Type B pancreatic cell (in vitro differentiated cells): ENCODE measurements at regions not wholly inside any gene's neighbourhood (a gene's known extent, or its start where the extent isn't known, plus 50 kb on each side); places are given as distances from the start of the nearest gene placed in this dataset.
A peak's percentile ranks its signal among the peaks of the same experiment; 100 is the strongest.

ENCODE experiments used
- DNase-seq: peaks from one replicate; pipeline ENCODE4 v3.0.0; 2021; ENCODE audit warnings: mixed read lengths; ENCODE audit not compliant: unreplicated experiment; ENCODE audit errors: extremely low spot score
- H3K27ac Mint-ChIP-seq: 2 replicates; pipeline ENCODE4 v1.8.0; 2021; ENCODE audit warnings: mild to moderate bottlenecking, mixed read lengths
- H3K27me3 Mint-ChIP-seq: 2 replicates; pipeline ENCODE4 v1.8.0; 2021; ENCODE audit warnings: mixed read lengths
- H3K36me3 Mint-ChIP-seq: 2 replicates; pipeline ENCODE4 v1.8.0; 2021; ENCODE audit warnings: mixed read lengths
- H3K4me1 Mint-ChIP-seq: one replicate; pipeline ENCODE4 v1.8.0; 2021; ENCODE audit warnings: mixed read lengths; ENCODE audit not compliant: unreplicated experiment
- H3K4me3 Mint-ChIP-seq: 2 replicates; pipeline ENCODE4 v1.8.0; 2021; ENCODE audit warnings: mild to moderate bottlenecking, mixed read lengths
- H3K9me3 Mint-ChIP-seq: 2 replicates; pipeline ENCODE4 v1.8.0; 2021; ENCODE audit warnings: mixed read lengths
- TF ChIP-seq, protein P1 (sequence below): fragments of 200-600 bp; sonication (generic); conservative IDR thresholded peaks from 2 replicates; pipeline ENCODE4 v1.5.0; 2021; ENCODE audit warnings: antibody characterized with exemption, mild to moderate bottlenecking

- no peaks in the 10 kb centered on the region for H3K36me3 Mint-ChIP-seq
- peaks cover 12% of the 10 kb centered on the region for H3K9me3 Mint-ChIP-seq
- TF ChIP-seq, protein P1, sequence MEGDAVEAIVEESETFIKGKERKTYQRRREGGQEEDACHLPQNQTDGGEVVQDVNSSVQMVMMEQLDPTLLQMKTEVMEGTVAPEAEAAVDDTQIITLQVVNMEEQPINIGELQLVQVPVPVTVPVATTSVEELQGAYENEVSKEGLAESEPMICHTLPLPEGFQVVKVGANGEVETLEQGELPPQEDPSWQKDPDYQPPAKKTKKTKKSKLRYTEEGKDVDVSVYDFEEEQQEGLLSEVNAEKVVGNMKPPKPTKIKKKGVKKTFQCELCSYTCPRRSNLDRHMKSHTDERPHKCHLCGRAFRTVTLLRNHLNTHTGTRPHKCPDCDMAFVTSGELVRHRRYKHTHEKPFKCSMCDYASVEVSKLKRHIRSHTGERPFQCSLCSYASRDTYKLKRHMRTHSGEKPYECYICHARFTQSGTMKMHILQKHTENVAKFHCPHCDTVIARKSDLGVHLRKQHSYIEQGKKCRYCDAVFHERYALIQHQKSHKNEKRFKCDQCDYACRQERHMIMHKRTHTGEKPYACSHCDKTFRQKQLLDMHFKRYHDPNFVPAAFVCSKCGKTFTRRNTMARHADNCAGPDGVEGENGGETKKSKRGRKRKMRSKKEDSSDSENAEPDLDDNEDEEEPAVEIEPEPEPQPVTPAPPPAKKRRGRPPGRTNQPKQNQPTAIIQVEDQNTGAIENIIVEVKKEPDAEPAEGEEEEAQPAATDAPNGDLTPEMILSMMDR: no peak
- H3K27me3 Mint-ChIP-seq: no peaks in the 10 kb centered on the region
- H3K4me3 Mint-ChIP-seq: no peak overlapping the region
- H3K27ac Mint-ChIP-seq: no peak overlapping the region
- H3K4me1 Mint-ChIP-seq: peaks cover 9% of the 10 kb centered on the region
- no peak for DNase-seq
Measured at GRCh38 chr10:113980408-113981087, 63.1 kb upstream of the ADRB1 start.

DNA sequence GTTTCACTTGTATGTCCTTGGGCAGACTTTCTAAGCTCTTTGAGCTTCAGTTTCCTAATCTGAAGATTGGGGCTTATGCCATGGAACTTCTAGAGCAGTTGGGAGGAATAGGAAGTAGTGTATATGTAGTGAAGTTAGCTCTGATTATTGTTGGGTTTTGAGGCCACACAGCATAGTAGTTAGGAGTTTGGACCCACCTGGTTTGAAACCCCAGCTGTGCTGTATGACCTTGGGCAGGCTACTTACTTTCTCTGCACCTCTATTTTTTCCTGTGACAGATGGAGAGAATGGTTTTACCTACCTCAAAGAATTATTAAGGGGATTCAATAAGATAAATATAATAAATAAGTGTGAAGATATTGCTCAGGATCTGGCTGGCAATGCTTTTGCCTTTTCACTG is 61.4 kb upstream of the ADRB1 start:
- DNase-seq: no peak
- Mint-ChIP-seq H3K9me3 (peaks cover 12% of the 10 kb centered on the region), H3K4me1 (peaks cover 9% of the 10 kb centered on the region), H3K27me3 (no peaks in the 10 kb centered on the region), H3K27ac (peak overlapping the region; percentile 64), H3K36me3 (no peaks in the 10 kb centered on the region), H3K4me3 (no peak overlapping the region)
- TF ChIP-seq, protein P1: no peak

- Mint-ChIP-seq H3K4me3 (no peak overlapping the region), H3K27me3 (no peaks in the 10 kb centered on the region), H3K36me3 (no peaks in the 10 kb centered on the region), H3K27ac (peak overlapping the region; percentile 64), H3K9me3 (peaks cover 16% of the 10 kb centered on the region), H3K4me1 (peaks cover 9% of the 10 kb centered on the region)
- no peak for DNase-seq
- TF ChIP-seq, protein P1: no peak
Measured at GRCh38 chr10:113982769-113983168, 60.9 kb upstream of the ADRB1 start.

- no peak for DNase-seq
- no peaks in the 10 kb centered on the region for H3K27me3 Mint-ChIP-seq
- H3K4me3 Mint-ChIP-seq: no peak overlapping the region
- peak overlapping the region; percentile 64 for H3K27ac Mint-ChIP-seq
- peaks cover 19% of the 10 kb centered on the region for H3K9me3 Mint-ChIP-seq
- no peaks in the 10 kb centered on the region for H3K36me3 Mint-ChIP-seq
- peaks cover 9% of the 10 kb centered on the region for H3K4me1 Mint-ChIP-seq
- TF ChIP-seq, protein P1: no peak
Measured at GRCh38 chr10:113983552-113983951, 60.1 kb upstream of the ADRB1 start.

DNA sequence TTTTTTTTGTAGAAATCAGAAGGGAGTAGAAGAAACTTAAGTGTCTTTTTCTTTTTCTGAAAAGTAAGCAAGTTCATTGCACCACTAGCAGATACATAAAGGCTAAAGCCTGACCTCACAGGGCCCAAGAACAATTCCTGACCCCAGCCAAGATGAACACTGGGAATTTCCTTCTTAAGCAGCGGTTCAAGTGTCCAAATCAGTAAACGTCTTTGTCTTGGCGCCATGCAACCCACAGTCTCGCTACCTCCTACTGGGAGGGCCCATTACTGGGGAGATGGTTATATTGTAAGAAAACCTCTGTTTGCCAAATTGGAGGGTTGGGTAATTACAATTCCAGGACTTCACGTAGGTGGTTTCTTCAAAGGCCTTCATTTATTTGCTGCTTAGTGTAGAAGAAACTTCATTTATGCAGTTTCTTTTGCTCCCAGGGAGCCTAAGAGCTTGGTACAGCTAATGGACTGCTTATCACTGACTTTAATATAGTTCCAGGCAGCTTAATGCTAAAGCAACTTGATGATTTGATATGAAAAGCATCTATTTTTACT is 58.3 kb upstream of the ADRB1 start:
- TF ChIP-seq, protein P1: no peak
- DNase-seq: no peak
- Mint-ChIP-seq H3K27ac (no peak overlapping the region), H3K36me3 (no peaks in the 10 kb centered on the region), H3K27me3 (no peaks in the 10 kb centered on the region), H3K9me3 (peaks cover 17% of the 10 kb centered on the region), H3K4me3 (no peak overlapping the region), H3K4me1 (peaks cover 9% of the 10 kb centered on the region)
